ENCODE measurements at regions not wholly inside any gene's neighbourhood (a gene's known extent, or its start where the extent isn't known, plus 50 kb on each side); places are given as distances from the start of the nearest gene placed in this dataset.
"Not testable (repeated sequence)": the region's sequence is repeated elsewhere in the genome, so short reads cannot be mapped to it uniquely, and the experiment has no call there.

DNA sequence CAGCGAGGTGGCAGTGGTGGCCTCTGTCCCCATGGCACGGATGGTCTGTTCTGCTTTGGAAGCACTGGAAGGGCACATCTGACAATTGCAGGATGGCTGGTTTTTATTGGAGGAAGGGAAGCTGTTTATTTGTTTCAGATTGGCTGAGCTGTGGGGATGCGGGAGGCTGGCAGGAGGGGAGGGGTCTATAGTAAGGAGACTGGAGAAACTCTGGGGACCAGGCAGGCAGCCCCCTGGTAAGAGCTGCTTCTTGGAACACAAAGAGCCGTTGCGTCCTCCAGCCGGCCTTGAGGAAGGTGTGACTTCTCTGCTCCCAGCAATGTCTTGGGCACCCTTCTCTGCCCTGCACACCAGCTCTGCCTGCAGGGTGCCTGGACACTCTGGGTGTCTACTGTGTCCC is 85.1 kb upstream of the SPDYE9 start:
- TF ChIP-seq, protein P1, sequence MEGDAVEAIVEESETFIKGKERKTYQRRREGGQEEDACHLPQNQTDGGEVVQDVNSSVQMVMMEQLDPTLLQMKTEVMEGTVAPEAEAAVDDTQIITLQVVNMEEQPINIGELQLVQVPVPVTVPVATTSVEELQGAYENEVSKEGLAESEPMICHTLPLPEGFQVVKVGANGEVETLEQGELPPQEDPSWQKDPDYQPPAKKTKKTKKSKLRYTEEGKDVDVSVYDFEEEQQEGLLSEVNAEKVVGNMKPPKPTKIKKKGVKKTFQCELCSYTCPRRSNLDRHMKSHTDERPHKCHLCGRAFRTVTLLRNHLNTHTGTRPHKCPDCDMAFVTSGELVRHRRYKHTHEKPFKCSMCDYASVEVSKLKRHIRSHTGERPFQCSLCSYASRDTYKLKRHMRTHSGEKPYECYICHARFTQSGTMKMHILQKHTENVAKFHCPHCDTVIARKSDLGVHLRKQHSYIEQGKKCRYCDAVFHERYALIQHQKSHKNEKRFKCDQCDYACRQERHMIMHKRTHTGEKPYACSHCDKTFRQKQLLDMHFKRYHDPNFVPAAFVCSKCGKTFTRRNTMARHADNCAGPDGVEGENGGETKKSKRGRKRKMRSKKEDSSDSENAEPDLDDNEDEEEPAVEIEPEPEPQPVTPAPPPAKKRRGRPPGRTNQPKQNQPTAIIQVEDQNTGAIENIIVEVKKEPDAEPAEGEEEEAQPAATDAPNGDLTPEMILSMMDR (IDR thresholded peaks at IDR 0.05; ENCODE audit: poor library complexity) = not testable (repeated sequence)
- TF ChIP-seq EZH2 (IDR thresholded peaks at IDR 0.05; ENCODE audit: borderline replicate concordance); EZH2phosphoT487 (IDR thresholded peaks at IDR 0.05; ENCODE audit: low read depth, severe bottlenecking, unreplicated experiment): not testable (repeated sequence)
